Coronary artery (tissue), 2 donors: ENCODE measurements at regions not wholly inside any gene's neighbourhood (a gene's known extent, or its start where the extent isn't known, plus 50 kb on each side); places are given as distances from the start of the nearest gene placed in this dataset.

Source experiments
- DNase-seq: peaks from one replicate; pipeline ENCODE4 v3.0.0-alpha.2; 2017; ENCODE audit warnings: low spot score
- H3K27ac ChIP-seq, 2 donors: fragments of 200-600 bp; sonication (generic); one replicate each; pipeline ENCODE4 v1.5.1; 2016 to 2019
- H3K4me3 ChIP-seq: fragments of 200-600 bp; sonication (generic); 2 replicates; pipeline ENCODE4 v1.5.1; 2016; ENCODE audit warnings: mild to moderate bottlenecking, moderate library complexity
- TF ChIP-seq, protein P1 (sequence below): fragments of 200-600 bp; sonication (generic); IDR thresholded peaks from one replicate; pipeline ENCODE4 v1.5.1; 2019; ENCODE audit warnings: antibody characterized with exemption

DNA sequence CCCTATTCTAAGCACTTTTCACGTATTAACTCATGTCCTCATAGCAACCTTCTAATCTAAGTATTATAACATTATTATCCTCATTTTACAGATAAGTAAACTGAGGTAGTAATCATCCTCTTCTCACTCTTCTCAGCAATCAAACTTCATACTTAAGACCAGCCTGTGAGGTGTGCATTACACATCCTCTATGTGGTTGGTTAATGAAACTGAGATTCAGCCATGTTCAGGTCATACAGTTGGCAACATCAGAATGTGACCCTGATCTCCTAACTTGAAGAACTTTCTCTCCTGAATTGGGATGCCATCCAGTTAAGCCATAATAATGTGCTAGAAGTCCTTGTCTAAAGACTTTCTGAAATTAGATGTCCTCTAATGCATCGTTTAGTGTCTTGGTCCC is 275.1 kb upstream of the ANKRD55 start:
- TF ChIP-seq, protein P1, sequence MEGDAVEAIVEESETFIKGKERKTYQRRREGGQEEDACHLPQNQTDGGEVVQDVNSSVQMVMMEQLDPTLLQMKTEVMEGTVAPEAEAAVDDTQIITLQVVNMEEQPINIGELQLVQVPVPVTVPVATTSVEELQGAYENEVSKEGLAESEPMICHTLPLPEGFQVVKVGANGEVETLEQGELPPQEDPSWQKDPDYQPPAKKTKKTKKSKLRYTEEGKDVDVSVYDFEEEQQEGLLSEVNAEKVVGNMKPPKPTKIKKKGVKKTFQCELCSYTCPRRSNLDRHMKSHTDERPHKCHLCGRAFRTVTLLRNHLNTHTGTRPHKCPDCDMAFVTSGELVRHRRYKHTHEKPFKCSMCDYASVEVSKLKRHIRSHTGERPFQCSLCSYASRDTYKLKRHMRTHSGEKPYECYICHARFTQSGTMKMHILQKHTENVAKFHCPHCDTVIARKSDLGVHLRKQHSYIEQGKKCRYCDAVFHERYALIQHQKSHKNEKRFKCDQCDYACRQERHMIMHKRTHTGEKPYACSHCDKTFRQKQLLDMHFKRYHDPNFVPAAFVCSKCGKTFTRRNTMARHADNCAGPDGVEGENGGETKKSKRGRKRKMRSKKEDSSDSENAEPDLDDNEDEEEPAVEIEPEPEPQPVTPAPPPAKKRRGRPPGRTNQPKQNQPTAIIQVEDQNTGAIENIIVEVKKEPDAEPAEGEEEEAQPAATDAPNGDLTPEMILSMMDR, result no peak

DNA sequence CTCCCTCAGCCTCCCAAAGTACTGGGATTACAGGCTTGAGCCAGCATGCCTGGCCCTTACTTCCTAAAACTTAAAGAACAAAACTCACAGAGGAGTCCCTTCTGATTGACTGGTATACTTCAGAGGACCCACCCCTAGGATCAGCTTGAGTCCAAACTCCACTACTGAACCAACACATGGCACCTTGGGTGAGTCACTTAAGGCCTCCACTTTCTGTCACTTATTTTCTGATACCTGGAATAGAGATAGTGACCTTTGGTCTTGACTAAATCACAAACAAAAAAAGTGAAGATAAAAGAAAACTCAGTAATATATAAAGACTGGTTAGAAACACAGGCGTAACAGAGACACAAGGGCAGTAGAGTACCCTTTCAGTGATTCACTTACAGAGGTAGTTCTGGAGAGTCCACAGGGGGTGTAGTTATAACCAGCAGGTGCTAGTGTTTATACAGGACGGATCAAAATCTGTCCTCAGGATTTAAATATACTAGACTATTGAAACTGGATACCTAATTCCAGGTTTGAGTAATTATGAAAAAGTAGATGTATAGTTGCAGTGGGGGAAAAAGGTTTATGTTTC is 274.3 kb upstream of the ANKRD55 start:
- DNase-seq, result no peak
- H3K4me3 ChIP-seq, result no peak overlapping the region
- H3K27ac ChIP-seq, result no peak overlapping the region
- TF ChIP-seq, protein P1, result no peak

More for the DNA sequence above, 275.1 kb upstream of the ANKRD55 start:
- no peak for DNase-seq
- H3K27ac ChIP-seq, result no peak overlapping the region
- H3K4me3 ChIP-seq, result no peak overlapping the region

DNA sequence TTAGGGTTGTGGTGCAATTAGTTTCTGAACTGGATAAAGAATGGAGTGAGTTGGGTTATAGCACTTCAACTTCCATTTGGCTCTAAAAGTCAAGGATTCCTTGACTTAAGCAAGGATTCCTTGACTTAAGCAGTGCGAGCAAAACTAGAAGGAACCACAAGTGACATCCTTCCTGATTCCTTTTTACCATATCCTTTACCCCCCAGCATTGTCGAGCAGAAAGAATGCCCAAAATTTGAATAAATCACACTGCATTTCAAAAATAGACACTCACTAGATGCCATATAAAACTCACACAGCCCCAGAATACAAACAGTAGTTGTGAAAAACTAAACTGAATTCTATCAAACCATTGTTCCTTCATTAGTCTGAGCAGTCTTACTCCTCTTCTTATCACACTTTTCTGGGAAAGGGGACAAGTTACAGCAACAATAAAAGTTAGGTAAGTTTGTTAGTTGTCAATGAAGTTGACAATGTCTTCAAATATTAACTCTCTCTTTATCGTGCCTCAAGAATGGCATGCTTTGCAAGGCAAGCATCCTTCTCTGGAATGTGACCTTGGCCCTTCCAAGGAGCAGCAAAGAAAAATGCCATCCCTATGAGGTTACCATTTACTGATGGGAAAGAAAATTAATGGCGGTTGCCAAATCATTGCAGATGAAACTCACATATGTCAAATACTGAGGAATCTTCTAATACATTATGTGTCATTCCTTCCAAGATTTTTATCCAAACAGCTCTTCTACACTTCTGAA is 273.3 kb upstream of the ANKRD55 start:
- DNase-seq, result no peak
- no peak overlapping the region for H3K27ac ChIP-seq
- H3K4me3 ChIP-seq, result no peak overlapping the region
- TF ChIP-seq, protein P1, result no peak

DNA sequence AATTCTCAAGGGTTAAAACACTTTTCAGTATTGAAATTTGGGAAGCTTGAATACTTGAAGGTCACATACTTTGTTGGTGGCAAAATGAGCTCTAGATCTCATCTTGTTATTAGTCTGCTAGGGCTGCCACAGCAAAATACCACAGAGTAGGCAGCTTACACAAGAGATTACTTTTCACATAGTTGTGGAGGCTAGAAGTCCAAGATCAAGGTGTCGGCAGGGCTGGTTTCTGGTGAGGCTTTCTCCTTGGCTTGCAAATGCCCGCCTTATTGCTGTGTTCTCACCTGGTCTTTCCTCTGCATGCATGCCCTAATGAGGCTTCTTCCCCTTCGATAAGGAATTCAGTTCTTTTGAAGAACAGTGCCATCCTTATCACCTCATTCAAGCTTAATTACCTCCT is 270.8 kb upstream of the ANKRD55 start:
- TF ChIP-seq, protein P1, result no peak
- no peak for DNase-seq
- no peak overlapping the region for H3K4me3 ChIP-seq
- no peak overlapping the region for H3K27ac ChIP-seq

DNA sequence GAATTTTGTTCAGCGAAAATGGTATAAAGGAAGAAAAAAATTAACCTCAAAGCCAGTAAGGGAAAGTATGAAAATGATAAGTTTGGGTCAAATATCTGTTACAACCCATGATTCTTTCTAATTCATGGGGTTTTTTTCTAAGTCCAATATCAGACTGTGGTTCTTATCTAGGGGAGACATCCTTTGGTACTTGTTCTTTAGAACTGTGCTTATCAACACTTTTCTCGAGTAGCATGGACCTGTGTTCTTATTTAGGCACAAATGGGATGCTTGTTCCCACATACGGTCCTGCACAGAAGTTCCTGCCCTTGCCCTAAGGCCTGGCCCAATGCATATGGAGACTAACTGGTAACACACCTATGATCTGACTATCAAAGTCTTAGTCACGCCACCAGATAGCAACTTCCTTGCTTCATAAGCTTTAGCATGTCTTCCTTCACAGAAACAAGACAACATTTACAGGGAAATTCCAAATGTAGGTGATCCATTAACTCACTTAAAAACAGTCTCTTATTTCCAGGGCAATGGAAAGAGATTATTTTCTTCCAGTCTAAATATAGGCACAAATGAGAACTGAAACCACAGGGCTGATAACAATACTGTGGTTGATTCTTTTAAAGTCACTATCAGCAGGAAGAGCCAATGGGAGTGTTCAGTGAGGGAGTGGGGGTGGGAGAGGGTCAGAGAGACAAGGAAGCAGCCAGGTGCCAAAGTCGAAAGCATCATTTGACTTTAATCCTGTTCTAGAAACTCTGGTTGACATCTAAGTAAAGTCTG is 268.8 kb upstream of the ANKRD55 start:
- no peak overlapping the region for H3K27ac ChIP-seq
- TF ChIP-seq, protein P1, result no peak
- no peak for DNase-seq
- H3K4me3 ChIP-seq, result no peak overlapping the region

DNA sequence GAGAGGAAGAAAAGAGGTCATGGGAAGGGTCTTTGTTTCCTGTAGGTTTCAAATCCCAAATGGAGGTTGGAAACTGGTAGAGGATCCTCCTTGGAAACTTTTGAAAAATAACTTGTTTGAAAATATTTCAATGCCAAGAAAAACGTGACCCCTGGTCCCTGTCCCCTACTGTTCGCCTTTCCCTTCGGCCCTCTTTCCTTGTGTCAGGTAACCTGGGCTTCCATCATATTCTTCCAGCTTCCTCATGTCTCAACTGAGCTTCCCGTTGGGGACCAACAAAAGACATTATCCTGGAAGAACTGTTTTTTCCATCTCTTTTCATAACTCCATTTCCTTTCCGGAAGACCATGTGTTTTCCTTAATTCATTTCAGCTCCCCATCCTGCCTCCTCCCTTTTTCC is 266.8 kb upstream of the ANKRD55 start:
- DNase-seq, result no peak
- H3K4me3 ChIP-seq, result no peak overlapping the region
- no peak overlapping the region for H3K27ac ChIP-seq
- TF ChIP-seq, protein P1, result no peak
